Testis (tissue), 2 donors: ENCODE measurements at regions not wholly inside any gene's neighbourhood (a gene's known extent, or its start where the extent isn't known, plus 50 kb on each side); places are given as distances from the start of the nearest gene placed in this dataset.

Experiments
- CTCF ChIP-seq, 3 experiments: fragments of 450-650 bp in 2 of 3; fragments of 200-600 bp in 1 of 3; sonication (generic) in 1 of 3; IDR thresholded peaks; one replicate each; pipeline ENCODE4 v1.5.1; 2016 to 2019; ENCODE audit warnings: antibody characterized with exemption in 3 of 3, mild to moderate bottlenecking in 2 of 3, moderate library complexity in 1 of 3
- POLR2A ChIP-seq: fragments of 450-650 bp; IDR thresholded peaks from one replicate; pipeline ENCODE4 v1.6.1; 2017; ENCODE audit warnings: antibody characterized with exemption, mild to moderate bottlenecking, moderate library complexity

- TF ChIP-seq CTCF (IDR thresholded peaks at IDR 0.05) (no peak), POLR2A (no peak)
Observed at GRCh38 chr14:85442996-85443395, 86.9 kb upstream of the FLRT2 start.
